ENCODE measurements at regions not wholly inside any gene's neighbourhood (a gene's known extent, or its start where the extent isn't known, plus 50 kb on each side); places are given as distances from the start of the nearest gene placed in this dataset.

GRCh38 chr6:140041056-140041455 is 666.6 kb upstream of the CITED2 start:
- TF ChIP-seq CTCF (conservative IDR thresholded peaks at IDR 0.05) = no peak
- TF ChIP-seq EZH2 (IDR thresholded peaks at IDR 0.05; ENCODE audit: low read depth) = no peak

Data from PC-9 (cell line).